HL-60 (cell line): ENCODE measurements at regions not wholly inside any gene's neighbourhood (a gene's known extent, or its start where the extent isn't known, plus 50 kb on each side); places are given as distances from the start of the nearest gene placed in this dataset.

Source experiments
- DNase-seq, 2 experiments: peaks; one replicate each; pipeline ENCODE4 v3.0.0-alpha.2; 2010 to 2020; ENCODE audit warnings: low read depth in 1 of 2, low spot score in 1 of 2
- H3K27ac ChIP-seq: fragments of 250-450 bp; sonication (Bioruptor Pico); replicated peaks from 2 replicates; pipeline ENCODE4 v1.5.1; 2020; ENCODE audit warnings: mild to moderate bottlenecking, moderate library complexity
- H3K27me3 ChIP-seq: fragments of 250-450 bp; sonication (Bioruptor Pico); 2 replicates; pipeline ENCODE4 v1.5.1; 2021; ENCODE audit warnings: mild to moderate bottlenecking, moderate library complexity; ENCODE audit not compliant: insufficient read depth, poor library complexity, severe bottlenecking
- H3K4me3 ChIP-seq: replicated peaks from 2 replicates; pipeline ENCODE4 v1.5.1; 2011; ENCODE audit warnings: mild to moderate bottlenecking, control low read depth, low read length; ENCODE audit not compliant: insufficient read depth
- CTCF ChIP-seq: IDR thresholded peaks from one replicate; pipeline ENCODE4 v1.5.1; 2011; ENCODE audit warnings: low read length, control low read depth, inconsistent platforms; ENCODE audit not compliant: insufficient read depth
- GABPA ChIP-seq: IDR thresholded peaks from 2 replicates; pipeline ENCODE4 v1.6.1; 2012; ENCODE audit warnings: low read depth
- POLR2AphosphoS5 ChIP-seq: IDR thresholded peaks from 2 replicates; pipeline ENCODE4 v1.6.1; 2012; ENCODE audit warnings: low read depth
- SPI1 ChIP-seq: IDR thresholded peaks from 2 replicates; pipeline ENCODE4 v1.6.1; 2012; ENCODE audit warnings: low read depth, mild to moderate bottlenecking, borderline replicate concordance
- TF ChIP-seq, protein P1 (sequence below): IDR thresholded peaks from 2 replicates; pipeline ENCODE4 v1.6.1; 2012; ENCODE audit warnings: low read depth; ENCODE audit not compliant: insufficient replicate concordance

- DNase-seq, result no peak
- Histone ChIP-seq H3K27ac (no peak overlapping the region), H3K27me3 (no peaks in the 10 kb centered on the region), H3K4me3 (no peak overlapping the region)
- TF ChIP-seq SPI1, result no peak
- no peak for TF ChIP-seq GABPA
- TF ChIP-seq, protein P1, sequence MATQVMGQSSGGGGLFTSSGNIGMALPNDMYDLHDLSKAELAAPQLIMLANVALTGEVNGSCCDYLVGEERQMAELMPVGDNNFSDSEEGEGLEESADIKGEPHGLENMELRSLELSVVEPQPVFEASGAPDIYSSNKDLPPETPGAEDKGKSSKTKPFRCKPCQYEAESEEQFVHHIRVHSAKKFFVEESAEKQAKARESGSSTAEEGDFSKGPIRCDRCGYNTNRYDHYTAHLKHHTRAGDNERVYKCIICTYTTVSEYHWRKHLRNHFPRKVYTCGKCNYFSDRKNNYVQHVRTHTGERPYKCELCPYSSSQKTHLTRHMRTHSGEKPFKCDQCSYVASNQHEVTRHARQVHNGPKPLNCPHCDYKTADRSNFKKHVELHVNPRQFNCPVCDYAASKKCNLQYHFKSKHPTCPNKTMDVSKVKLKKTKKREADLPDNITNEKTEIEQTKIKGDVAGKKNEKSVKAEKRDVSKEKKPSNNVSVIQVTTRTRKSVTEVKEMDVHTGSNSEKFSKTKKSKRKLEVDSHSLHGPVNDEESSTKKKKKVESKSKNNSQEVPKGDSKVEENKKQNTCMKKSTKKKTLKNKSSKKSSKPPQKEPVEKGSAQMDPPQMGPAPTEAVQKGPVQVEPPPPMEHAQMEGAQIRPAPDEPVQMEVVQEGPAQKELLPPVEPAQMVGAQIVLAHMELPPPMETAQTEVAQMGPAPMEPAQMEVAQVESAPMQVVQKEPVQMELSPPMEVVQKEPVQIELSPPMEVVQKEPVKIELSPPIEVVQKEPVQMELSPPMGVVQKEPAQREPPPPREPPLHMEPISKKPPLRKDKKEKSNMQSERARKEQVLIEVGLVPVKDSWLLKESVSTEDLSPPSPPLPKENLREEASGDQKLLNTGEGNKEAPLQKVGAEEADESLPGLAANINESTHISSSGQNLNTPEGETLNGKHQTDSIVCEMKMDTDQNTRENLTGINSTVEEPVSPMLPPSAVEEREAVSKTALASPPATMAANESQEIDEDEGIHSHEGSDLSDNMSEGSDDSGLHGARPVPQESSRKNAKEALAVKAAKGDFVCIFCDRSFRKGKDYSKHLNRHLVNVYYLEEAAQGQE, result no peak
- TF ChIP-seq CTCF, result no peak
- no peak for TF ChIP-seq POLR2AphosphoS5
Measured at GRCh38 chr6:9131616-9132015, 696.3 kb upstream of the SLC35B3 start.

DNA sequence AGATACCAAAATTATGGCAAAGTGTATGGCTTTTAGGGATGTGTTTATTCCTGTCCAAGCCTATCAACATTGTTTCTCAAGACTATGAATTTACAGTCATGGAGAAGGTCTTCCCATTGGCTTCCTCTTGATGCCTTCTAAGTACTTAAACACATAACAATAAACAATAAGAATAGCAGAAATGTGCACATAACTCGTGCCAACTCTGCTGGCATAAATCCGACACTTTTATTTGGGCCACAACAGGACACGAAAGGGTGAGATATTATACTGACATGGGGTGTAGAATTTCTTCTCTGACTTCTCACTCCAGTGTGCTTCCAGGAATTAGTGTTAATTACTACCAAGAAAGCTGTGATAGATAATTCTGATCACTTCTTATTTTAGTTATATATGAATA lies 695.9 kb upstream of the SLC35B3 start:
- DNase-seq, result no peak

GRCh38 chr6:9128970-9129369 lies 693.6 kb upstream of the SLC35B3 start:
- no peaks in the 10 kb centered on the region for H3K27me3 ChIP-seq
- DNase-seq, result no peak
- no peak overlapping the region for H3K27ac ChIP-seq
- no peak for TF ChIP-seq SPI1
- no peak for TF ChIP-seq POLR2AphosphoS5
- no peak for TF ChIP-seq GABPA
- TF ChIP-seq, protein P1, result no peak
- no peak for TF ChIP-seq CTCF
- no peak overlapping the region for H3K4me3 ChIP-seq

More for the DNA sequence above, 695.9 kb upstream of the SLC35B3 start:
- TF ChIP-seq GABPA (no peak), SPI1 (no peak), POLR2AphosphoS5 (no peak), CTCF (no peak)
- TF ChIP-seq, protein P1, result no peak
- no peak overlapping the region for H3K4me3 ChIP-seq
- H3K27me3 ChIP-seq, result no peaks in the 10 kb centered on the region
- no peak overlapping the region for H3K27ac ChIP-seq
